ENCODE measurements at regions not wholly inside any gene's neighbourhood (a gene's known extent, or its start where the extent isn't known, plus 50 kb on each side); places are given as distances from the start of the nearest gene placed in this dataset.

- DNase-seq (no peak), ATAC-seq (no peak)
- intact Hi-C loops (cut with DNase I; ENCODE audit: low total_unique reads) (no loop called here), in situ Hi-C loops (cut with MboI; ENCODE audit: low sequenced_read_pairs in 4 of 4) (no loop called here)
- H3K36me3 ChIP-seq = no peaks in the 10 kb centered on the region
- TF ChIP-seq POLR2A (IDR thresholded peaks at IDR 0.05) (no peak), CTCF (IDR thresholded peaks at IDR 0.05 in 4 of 5, conservative IDR thresholded peaks at IDR 0.05 in 1 of 5) (no peak)
- H3K4me1 ChIP-seq = no peaks in the 10 kb centered on the region
- no peak overlapping the region for H3K27ac ChIP-seq
- H3K4me3 ChIP-seq = no peak overlapping the region
- H3K27me3 ChIP-seq = no peaks in the 10 kb centered on the region
- no peaks in the 10 kb centered on the region for H3K9me3 ChIP-seq
Observed at GRCh38 chr15:35713733-35714132, 167.8 kb upstream of the DPH6 start.

- Histone ChIP-seq H3K36me3 (no peaks in the 10 kb centered on the region), H3K27ac (no peak overlapping the region), H3K27me3 (no peaks in the 10 kb centered on the region), H3K9me3 (no peaks in the 10 kb centered on the region), H3K4me3 (no peak overlapping the region), H3K4me1 (no peaks in the 10 kb centered on the region)
- TF ChIP-seq CTCF (IDR thresholded peaks at IDR 0.05 in 4 of 5, conservative IDR thresholded peaks at IDR 0.05 in 1 of 5) = no peak
- TF ChIP-seq POLR2A (IDR thresholded peaks at IDR 0.05) = no peak
- in situ Hi-C loops (cut with MboI; ENCODE audit: low sequenced_read_pairs in 4 of 4) = no loop called here
- DNase-seq (no peak), ATAC-seq (no peak)
- intact Hi-C loops (cut with DNase I; ENCODE audit: low total_unique reads) = no loop called here
Observed at GRCh38 chr15:35717721-35718120, 171.8 kb upstream of the DPH6 start.

- Histone ChIP-seq H3K4me1 (no peaks in the 10 kb centered on the region), H3K27me3 (no peaks in the 10 kb centered on the region), H3K4me3 (no peak overlapping the region), H3K36me3 (no peaks in the 10 kb centered on the region), H3K27ac (no peak overlapping the region), H3K9me3 (no peaks in the 10 kb centered on the region)
- intact Hi-C loops (cut with DNase I; ENCODE audit: low total_unique reads) (no loop called here), in situ Hi-C loops (cut with MboI; ENCODE audit: low sequenced_read_pairs in 4 of 4) (no loop called here)
- ATAC-seq (no peak), DNase-seq (no peak)
- TF ChIP-seq CTCF (IDR thresholded peaks at IDR 0.05 in 4 of 5, conservative IDR thresholded peaks at IDR 0.05 in 1 of 5) (no peak), POLR2A (IDR thresholded peaks at IDR 0.05) (no peak)
Observed at GRCh38 chr15:35720019-35720418, 174.1 kb upstream of the DPH6 start.

GRCh38 chr15:35720984-35721383 is 175.0 kb upstream of the DPH6 start:
- no peaks in the 10 kb centered on the region for H3K27me3 ChIP-seq
- no peak overlapping the region for H3K27ac ChIP-seq
- in situ Hi-C loops (cut with MboI; ENCODE audit: low sequenced_read_pairs in 4 of 4) = no loop called here
- TF ChIP-seq POLR2A (IDR thresholded peaks at IDR 0.05) (no peak), CTCF (IDR thresholded peaks at IDR 0.05 in 4 of 5, conservative IDR thresholded peaks at IDR 0.05 in 1 of 5) (no peak)
- H3K36me3 ChIP-seq = no peaks in the 10 kb centered on the region
- intact Hi-C loops (cut with DNase I; ENCODE audit: low total_unique reads) = no loop called here
- ATAC-seq = no peak
- no peak overlapping the region for H3K4me3 ChIP-seq
- H3K4me1 ChIP-seq = no peaks in the 10 kb centered on the region
- no peak for DNase-seq
- no peaks in the 10 kb centered on the region for H3K9me3 ChIP-seq

- H3K27me3 ChIP-seq = no peaks in the 10 kb centered on the region
- in situ Hi-C loops (cut with MboI; ENCODE audit: low sequenced_read_pairs in 4 of 4) = no loop called here
Observed at GRCh38 chr15:35721751-35722150, 175.8 kb upstream of the DPH6 start.

More at GRCh38 chr15:35721751-35722150, 175.8 kb upstream of the DPH6 start:
- H3K27ac ChIP-seq = no peak overlapping the region
- DNase-seq = no peak
- no peak overlapping the region for H3K4me3 ChIP-seq
- no peaks in the 10 kb centered on the region for H3K9me3 ChIP-seq
- TF ChIP-seq CTCF (IDR thresholded peaks at IDR 0.05 in 4 of 5, conservative IDR thresholded peaks at IDR 0.05 in 1 of 5) (no peak), POLR2A (IDR thresholded peaks at IDR 0.05) (no peak)
- intact Hi-C loops (cut with DNase I; ENCODE audit: low total_unique reads) = no loop called here
- H3K36me3 ChIP-seq = no peaks in the 10 kb centered on the region
- H3K4me1 ChIP-seq = no peaks in the 10 kb centered on the region
- no peak for ATAC-seq
